ENCODE measurements at regions not wholly inside any gene's neighbourhood (a gene's known extent, or its start where the extent isn't known, plus 50 kb on each side); places are given as distances from the start of the nearest gene placed in this dataset.

DNA sequence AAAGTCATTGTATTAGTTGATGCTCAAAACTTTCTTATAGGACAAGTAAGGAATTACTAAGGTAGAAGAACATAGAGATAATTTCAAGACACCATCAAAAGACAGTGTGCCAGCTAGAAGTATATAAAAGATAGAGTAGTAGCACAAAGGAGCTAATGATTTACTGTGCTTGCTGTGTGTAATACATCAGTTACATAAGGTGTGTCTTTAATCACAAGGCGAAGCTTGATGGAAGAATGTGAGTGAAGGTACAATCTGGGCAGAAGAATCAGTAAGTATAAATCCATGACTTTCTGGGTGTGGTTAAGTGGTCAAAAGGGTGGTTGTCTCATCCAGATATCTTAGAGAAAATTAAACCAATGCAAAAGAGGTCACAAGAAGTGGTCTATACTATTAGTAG, 95.1 kb upstream of the BOD1L1 start:
- Histone ChIP-seq H3K9me3 (ENCODE audit: control insufficient read depth in 4 of 4, low read length in 3 of 4) (no peaks in the 10 kb centered on the region), H3K27ac (ENCODE audit: low read depth in 1 of 2, low read length in 2 of 2) (no peak overlapping the region), H3K4me3 (ENCODE audit: low read depth in 1 of 3, low read length in 3 of 3) (no peak overlapping the region), H3K27me3 (ENCODE audit: control insufficient read depth in 4 of 4, insufficient read depth in 4 of 4, low read length in 3 of 4) (no peaks in the 10 kb centered on the region), H3K9ac (ENCODE audit: low read depth in 1 of 2, low read length in 2 of 2) (no peak overlapping the region), H3K36me3 (ENCODE audit: control insufficient read depth in 4 of 4, insufficient read depth in 3 of 4, low read depth in 1 of 4, low read length in 3 of 4) (no peaks in the 10 kb centered on the region), H3K4me1 (ENCODE audit: control insufficient read depth in 4 of 4, insufficient read depth in 4 of 4, low read length in 3 of 4) (no peaks in the 10 kb centered on the region)
- 88% methylated on average over 1 of the region's 1 CpG for WGBS
- no peak for DNase-seq (ENCODE audit: low spot score)
- no peak for TF ChIP-seq FOXA2 (IDR thresholded peaks at IDR 0.05)
- TF ChIP-seq, protein P1, sequence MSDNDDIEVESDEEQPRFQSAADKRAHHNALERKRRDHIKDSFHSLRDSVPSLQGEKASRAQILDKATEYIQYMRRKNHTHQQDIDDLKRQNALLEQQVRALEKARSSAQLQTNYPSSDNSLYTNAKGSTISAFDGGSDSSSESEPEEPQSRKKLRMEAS (IDR thresholded peaks at IDR 0.05) = no peak
- no peak for TF ChIP-seq CTCF (IDR thresholded peaks at IDR 0.05; ENCODE audit: low read depth, low read length, missing input control)
- TF ChIP-seq EGR1 (IDR thresholded peaks at IDR 0.05; ENCODE audit: low read depth in 2 of 2) = no peak
- TF ChIP-seq RXRA (IDR thresholded peaks at IDR 0.05) = no peak
- TF ChIP-seq HNF4G (IDR thresholded peaks at IDR 0.05) = no peak
- TF ChIP-seq SP1 (IDR thresholded peaks at IDR 0.05) = no peak
- TF ChIP-seq, protein P2, sequence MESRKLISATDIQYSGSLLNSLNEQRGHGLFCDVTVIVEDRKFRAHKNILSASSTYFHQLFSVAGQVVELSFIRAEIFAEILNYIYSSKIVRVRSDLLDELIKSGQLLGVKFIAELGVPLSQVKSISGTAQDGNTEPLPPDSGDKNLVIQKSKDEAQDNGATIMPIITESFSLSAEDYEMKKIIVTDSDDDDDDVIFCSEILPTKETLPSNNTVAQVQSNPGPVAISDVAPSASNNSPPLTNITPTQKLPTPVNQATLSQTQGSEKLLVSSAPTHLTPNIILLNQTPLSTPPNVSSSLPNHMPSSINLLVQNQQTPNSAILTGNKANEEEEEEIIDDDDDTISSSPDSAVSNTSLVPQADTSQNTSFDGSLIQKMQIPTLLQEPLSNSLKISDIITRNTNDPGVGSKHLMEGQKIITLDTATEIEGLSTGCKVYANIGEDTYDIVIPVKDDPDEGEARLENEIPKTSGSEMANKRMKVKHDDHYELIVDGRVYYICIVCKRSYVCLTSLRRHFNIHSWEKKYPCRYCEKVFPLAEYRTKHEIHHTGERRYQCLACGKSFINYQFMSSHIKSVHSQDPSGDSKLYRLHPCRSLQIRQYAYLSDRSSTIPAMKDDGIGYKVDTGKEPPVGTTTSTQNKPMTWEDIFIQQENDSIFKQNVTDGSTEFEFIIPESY (IDR thresholded peaks at IDR 0.05) = no peak
- no peak for TF ChIP-seq GABPA (IDR thresholded peaks at IDR 0.05 in 1 of 2, conservative IDR thresholded peaks at IDR 0.05 in 1 of 2)
- TF ChIP-seq FOXA1 (IDR thresholded peaks at IDR 0.05) = no peak
- TF ChIP-seq NR2F2 (IDR thresholded peaks at IDR 0.05) = no peak
- no peak for TF ChIP-seq JUND (IDR thresholded peaks at IDR 0.05)
- TF ChIP-seq YY1 (IDR thresholded peaks at IDR 0.05) = no peak

GRCh38 chr4:13728761-13729160, 101.2 kb upstream of the BOD1L1 start:
- 93% methylated on average over 6 of the region's 6 CpGs for WGBS

More at GRCh38 chr4:13728761-13729160, 101.2 kb upstream of the BOD1L1 start:
- H3K9me3 ChIP-seq (ENCODE audit: control insufficient read depth in 4 of 4, low read length in 3 of 4) = no peaks in the 10 kb centered on the region
- no peak overlapping the region for H3K4me3 ChIP-seq (ENCODE audit: low read depth in 1 of 3, low read length in 3 of 3)
- no peak overlapping the region for H3K9ac ChIP-seq (ENCODE audit: low read depth in 1 of 2, low read length in 2 of 2)
- TF ChIP-seq FOXA1 (IDR thresholded peaks at IDR 0.05) = no peak
- no peak for TF ChIP-seq RAD21 (IDR thresholded peaks at IDR 0.05)
- TF ChIP-seq GABPA (IDR thresholded peaks at IDR 0.05 in 1 of 2, conservative IDR thresholded peaks at IDR 0.05 in 1 of 2) = no peak
- no peak for TF ChIP-seq REST (IDR thresholded peaks at IDR 0.05)
- no peak for TF ChIP-seq FOXA2 (IDR thresholded peaks at IDR 0.05)
- no peak for TF ChIP-seq TAF1 (conservative IDR thresholded peaks at IDR 0.05)
- TF ChIP-seq HNF4A (conservative IDR thresholded peaks at IDR 0.05) = no peak
- TF ChIP-seq EGR1 (IDR thresholded peaks at IDR 0.05; ENCODE audit: low read depth in 2 of 2) = no peak
- no peak for TF ChIP-seq HNF4G (IDR thresholded peaks at IDR 0.05)
- no peak for TF ChIP-seq NR2F2 (IDR thresholded peaks at IDR 0.05)
- TF ChIP-seq, protein P2 (IDR thresholded peaks at IDR 0.05) = no peak
- no peak for TF ChIP-seq YY1 (IDR thresholded peaks at IDR 0.05)
- TF ChIP-seq, protein P1 (IDR thresholded peaks at IDR 0.05) = no peak
- no peak for DNase-seq (ENCODE audit: low spot score)
- no peaks in the 10 kb centered on the region for H3K4me1 ChIP-seq (ENCODE audit: control insufficient read depth in 4 of 4, insufficient read depth in 4 of 4, low read length in 3 of 4)
- no peak overlapping the region for H3K27ac ChIP-seq (ENCODE audit: low read depth in 1 of 2, low read length in 2 of 2)
- H3K36me3 ChIP-seq (ENCODE audit: control insufficient read depth in 4 of 4, insufficient read depth in 3 of 4, low read depth in 1 of 4, low read length in 3 of 4) = no peaks in the 10 kb centered on the region
- no peaks in the 10 kb centered on the region for H3K27me3 ChIP-seq (ENCODE audit: control insufficient read depth in 4 of 4, insufficient read depth in 4 of 4, low read length in 3 of 4)

Data from liver (tissue), 8 donors.